ENCODE measurements at regions not wholly inside any gene's neighbourhood (a gene's known extent, or its start where the extent isn't known, plus 50 kb on each side); places are given as distances from the start of the nearest gene placed in this dataset.
A peak's percentile ranks its signal among the peaks of the same experiment; 100 is the strongest.

- BruUV-seq (replicated peaks) = no TSS peak
- POLR2A ChIA-PET (ENCODE audit: low non-redundant PET) = interaction anchor here (0.5 kb wide), 1 partner anchor 706 kb away, joined by 7 read pairs; no protein-coding TSS in a partner anchor
These were observed 64.3 kb downstream of the GPX5 start for GRCh38 chr6:28589957-28590349.

GRCh38 chr6:28597217-28597835 is 71.6 kb downstream of the GPX5 start:
- no peaks in the 10 kb centered on the region for H3K36me3 ChIP-seq (ENCODE audit: insufficient read depth, low read length, poor library complexity, severe bottlenecking)
- intact Hi-C loops (cut with micrococcal nuclease; ENCODE audit: unreplicated experiment) = no loop called here
- TF ChIP-seq CTCF (conservative IDR thresholded peaks at IDR 0.05; ENCODE audit: low read depth, low read length) (no peak), EZH2 (IDR thresholded peaks at IDR 0.05; ENCODE audit: borderline replicate concordance, low read depth, low read length, poor library complexity, severe bottlenecking) (no peak)
- no peak overlapping the region for H3K27ac ChIP-seq (ENCODE audit: low read depth, low read length, poor library complexity, severe bottlenecking)
- H3K4me3 ChIP-seq (ENCODE audit: low read depth, low read length, poor library complexity, severe bottlenecking) = peak overlapping the region; percentile 49
- peak; percentile 82 for DNase-seq (ENCODE audit: low spot score)
- no peaks in the 10 kb centered on the region for H3K9me3 ChIP-seq (ENCODE audit: low read depth, low read length, poor library complexity, severe bottlenecking)
- H3K27me3 ChIP-seq (replicated peaks; ENCODE audit: insufficient read depth, low read depth, low read length, poor library complexity) = no peaks in the 10 kb centered on the region
- no TSS peak for BruUV-seq (replicated peaks)
- ChIA-PET CTCF (no interaction called here), POLR2A (ENCODE audit: low non-redundant PET) (no interaction called here)
- peaks cover 3% of the 10 kb centered on the region for H3K4me1 ChIP-seq (ENCODE audit: insufficient read depth, low read length, poor library complexity, severe bottlenecking)

More at GRCh38 chr6:28589957-28590349, 64.3 kb downstream of the GPX5 start:
- Histone ChIP-seq H3K27me3 (replicated peaks; ENCODE audit: insufficient read depth, low read depth, low read length, poor library complexity) (no peaks in the 10 kb centered on the region), H3K36me3 (ENCODE audit: insufficient read depth, low read length, poor library complexity, severe bottlenecking) (no peaks in the 10 kb centered on the region), H3K4me1 (ENCODE audit: insufficient read depth, low read length, poor library complexity, severe bottlenecking) (peaks cover 21% of the 10 kb centered on the region), H3K4me3 (ENCODE audit: low read depth, low read length, poor library complexity, severe bottlenecking) (peak overlapping the region; percentile 45), H3K9me3 (ENCODE audit: low read depth, low read length, poor library complexity, severe bottlenecking) (no peaks in the 10 kb centered on the region), H3K27ac (ENCODE audit: low read depth, low read length, poor library complexity, severe bottlenecking) (peak overlapping the region; percentile 37)
- TF ChIP-seq CTCF (conservative IDR thresholded peaks at IDR 0.05; ENCODE audit: low read depth, low read length) = no peak
- CTCF ChIA-PET = no interaction called here
- intact Hi-C loops (cut with micrococcal nuclease; ENCODE audit: unreplicated experiment) = loop anchor here (5.0 to 10.0 kb wide), 5 partner anchors 48 to 455 kb away; partner anchors contain the start of gene ZSCAN12
- DNase-seq (ENCODE audit: low spot score) = no peak

GRCh38 chr6:28597924-28598722 is 72.4 kb downstream of the GPX5 start:
- Histone ChIP-seq H3K4me1 (ENCODE audit: insufficient read depth, low read length, poor library complexity, severe bottlenecking) (peaks cover 3% of the 10 kb centered on the region), H3K9me3 (ENCODE audit: low read depth, low read length, poor library complexity, severe bottlenecking) (no peaks in the 10 kb centered on the region), H3K36me3 (ENCODE audit: insufficient read depth, low read length, poor library complexity, severe bottlenecking) (no peaks in the 10 kb centered on the region), H3K27ac (ENCODE audit: low read depth, low read length, poor library complexity, severe bottlenecking) (no peak overlapping the region), H3K27me3 (replicated peaks; ENCODE audit: insufficient read depth, low read depth, low read length, poor library complexity) (no peaks in the 10 kb centered on the region), H3K4me3 (ENCODE audit: low read depth, low read length, poor library complexity, severe bottlenecking) (peak overlapping the region; percentile 49)
- TF ChIP-seq EZH2 (IDR thresholded peaks at IDR 0.05; ENCODE audit: borderline replicate concordance, low read depth, low read length, poor library complexity, severe bottlenecking) (no peak), CTCF (conservative IDR thresholded peaks at IDR 0.05; ENCODE audit: low read depth, low read length) (no peak)
- BruUV-seq (replicated peaks) = no TSS peak
- intact Hi-C loops (cut with micrococcal nuclease; ENCODE audit: unreplicated experiment) = no loop called here
- ChIA-PET POLR2A (ENCODE audit: low non-redundant PET) (no interaction called here), CTCF (no interaction called here)
- peak; percentile 9 for DNase-seq (ENCODE audit: low spot score)
